ENCODE measurements at regions not wholly inside any gene's neighbourhood (a gene's known extent, or its start where the extent isn't known, plus 50 kb on each side); places are given as distances from the start of the nearest gene placed in this dataset.

GRCh38 chr9:119688547-119688946 is 319.3 kb upstream of the BRINP1 start:
- TF ChIP-seq CTCF (IDR thresholded peaks at IDR 0.05), result no peak
- TF ChIP-seq POLR2A (IDR thresholded peaks at IDR 0.05), result no peak

Measured in uterus (tissue), 2 donors.